Activated T-cell treated with anti-CD3 and anti-CD28 coated beads for 48 hours (primary cell): ENCODE measurements at regions not wholly inside any gene's neighbourhood (a gene's known extent, or its start where the extent isn't known, plus 50 kb on each side); places are given as distances from the start of the nearest gene placed in this dataset.
"Not testable (repeated sequence)": the region's sequence is repeated elsewhere in the genome, so short reads cannot be mapped to it uniquely, and the experiment has no call there.

ENCODE experiments used
- DNase-seq: peaks from one replicate; pipeline ENCODE4 v3.0.0-alpha.2; 2020; ENCODE audit warnings: low read depth

GRCh38 chr2:240191001-240191400 is 50.5 kb upstream of the OTOS start:
- no peak for DNase-seq

GRCh38 chr2:240192661-240193060 is 52.2 kb upstream of the OTOS start:
- DNase-seq = no peak

GRCh38 chr2:240194341-240194762 is 53.9 kb upstream of the OTOS start:
- not testable (repeated sequence) for DNase-seq

- no peak for DNase-seq
Measured at GRCh38 chr2:240195316-240195861, 54.9 kb upstream of the OTOS start.

GRCh38 chr2:240196716-240197461 is 56.4 kb upstream of the OTOS start:
- no peak for DNase-seq

- no peak for DNase-seq
Measured at GRCh38 chr2:240197462-240198139, 57.1 kb upstream of the OTOS start.

- DNase-seq = no peak
Measured at GRCh38 chr2:240198226-240198625, 57.8 kb upstream of the OTOS start.

GRCh38 chr2:240199133-240199870 is 58.8 kb upstream of the OTOS start:
- no peak for DNase-seq

- DNase-seq = no peak
Measured at GRCh38 chr2:240200230-240201051, 60.0 kb upstream of the OTOS start.

GRCh38 chr2:240201866-240202265 is 61.4 kb upstream of the OTOS start:
- DNase-seq = no peak

- no peak for DNase-seq
Measured at GRCh38 chr2:240202586-240202985, 62.1 kb upstream of the OTOS start.

- no peak for DNase-seq
Measured at GRCh38 chr2:240203031-240203787, 62.8 kb upstream of the OTOS start.

- no peak for DNase-seq
Measured at GRCh38 chr2:240203788-240204270, 63.4 kb upstream of the OTOS start.

- DNase-seq = no peak
Measured at GRCh38 chr2:240204431-240205276, 64.2 kb upstream of the OTOS start.

GRCh38 chr2:240205348-240205747 is 64.9 kb upstream of the OTOS start:
- peak; percentile 77 for DNase-seq

- no peak for DNase-seq
Measured at GRCh38 chr2:240205772-240206171, 65.3 kb upstream of the OTOS start.

GRCh38 chr2:240206630-240207029 is 66.2 kb upstream of the OTOS start:
- no peak for DNase-seq

GRCh38 chr2:240207661-240208060 is 67.2 kb upstream of the OTOS start:
- no peak for DNase-seq

GRCh38 chr2:240208096-240208495 is 67.6 kb upstream of the OTOS start:
- no peak for DNase-seq

GRCh38 chr2:240208631-240209211 is 68.3 kb upstream of the OTOS start:
- DNase-seq = no peak
